HG02678 (cell line): ENCODE measurements at regions not wholly inside any gene's neighbourhood (a gene's known extent, or its start where the extent isn't known, plus 50 kb on each side); places are given as distances from the start of the nearest gene placed in this dataset.

Experiments
- ATAC-seq: cut with Tn5 transposase; IDR thresholded peaks from one replicate; pipeline ENCODE4 v1.9.1; 2021; ENCODE audit warnings: mild to moderate bottlenecking, moderate library complexity; ENCODE audit not compliant: unreplicated experiment

- ATAC-seq: no peak
Observed at GRCh38 chr2:195319548-195320412, 337.2 kb upstream of the SLC39A10 start.

GRCh38 chr2:195319112-195319460, 337.9 kb upstream of the SLC39A10 start:
- ATAC-seq: no peak

- ATAC-seq: peak; percentile 25
Observed at GRCh38 chr2:195318440-195319111, 338.4 kb upstream of the SLC39A10 start.

GRCh38 chr2:195317550-195317949, 339.5 kb upstream of the SLC39A10 start:
- ATAC-seq: no peak

- no peak for ATAC-seq
Observed at GRCh38 chr2:195316486-195316885, 340.5 kb upstream of the SLC39A10 start.

GRCh38 chr2:195313962-195314361, 343.1 kb upstream of the SLC39A10 start:
- ATAC-seq: peak; percentile 55

GRCh38 chr2:195312662-195313061, 344.4 kb upstream of the SLC39A10 start:
- ATAC-seq: no peak

- no peak for ATAC-seq
Observed at GRCh38 chr2:195308163-195308562, 348.9 kb upstream of the SLC39A10 start.

- no peak for ATAC-seq
Observed at GRCh38 chr2:195307751-195308150, 349.3 kb upstream of the SLC39A10 start.

GRCh38 chr2:195304310-195304709, 352.7 kb upstream of the SLC39A10 start:
- peak; percentile 50 for ATAC-seq

GRCh38 chr2:195300631-195301030, 356.4 kb upstream of the SLC39A10 start:
- ATAC-seq: no peak

- no peak for ATAC-seq
Observed at GRCh38 chr2:195299600-195299999, 357.4 kb upstream of the SLC39A10 start.

- ATAC-seq: no peak
Observed at GRCh38 chr2:195296490-195296889, 360.5 kb upstream of the SLC39A10 start.

- no peak for ATAC-seq
Observed at GRCh38 chr2:195289081-195289480, 367.9 kb upstream of the SLC39A10 start.

- ATAC-seq: no peak
Observed at GRCh38 chr2:195279840-195280427, 377.1 kb upstream of the SLC39A10 start.

- no peak for ATAC-seq
Observed at GRCh38 chr2:195270466-195271039, 386.5 kb upstream of the SLC39A10 start.

- no peak for ATAC-seq
Observed at GRCh38 chr2:195269220-195269619, 387.8 kb upstream of the SLC39A10 start.

- no peak for ATAC-seq
Observed at GRCh38 chr2:195257979-195258378, 399.0 kb upstream of the SLC39A10 start.

GRCh38 chr2:195252018-195252417, 405.0 kb upstream of the SLC39A10 start:
- ATAC-seq: no peak

- ATAC-seq: no peak
Observed at GRCh38 chr2:195251214-195251613, 405.8 kb upstream of the SLC39A10 start.

- no peak for ATAC-seq
Observed at GRCh38 chr2:195238826-195239225, 418.2 kb upstream of the SLC39A10 start.

- no peak for ATAC-seq
Observed at GRCh38 chr2:195238379-195238778, 418.6 kb upstream of the SLC39A10 start.
